GM23248 (cell line): ENCODE measurements at regions not wholly inside any gene's neighbourhood (a gene's known extent, or its start where the extent isn't known, plus 50 kb on each side); places are given as distances from the start of the nearest gene placed in this dataset.

Source experiments
- DNase-seq: peaks from one replicate; pipeline ENCODE4 v3.0.0-alpha.2; 2015
- H2AFZ ChIP-seq: fragments of 200-600 bp; sonication (generic); 2 replicates; pipeline ENCODE4 v1.6.1; 2016; ENCODE audit warnings: antibody characterized with exemption
- H3F3A ChIP-seq: fragments of 200-600 bp; sonication (generic); 2 replicates; pipeline ENCODE4 v1.6.1; 2016; ENCODE audit warnings: mild to moderate bottlenecking, antibody characterized with exemption, mixed run types; ENCODE audit not compliant: insufficient read depth
- H3K27ac ChIP-seq: fragments of 200-600 bp; sonication (generic); 2 replicates; pipeline ENCODE4 v1.5.1; 2016; ENCODE audit warnings: mild to moderate bottlenecking
- H3K27me3 ChIP-seq: fragments of 200-600 bp; sonication (generic); replicated peaks from 2 replicates; pipeline ENCODE4 v1.6.1; 2016; ENCODE audit warnings: mild to moderate bottlenecking; ENCODE audit not compliant: insufficient read depth
- H3K36me3 ChIP-seq: fragments of 200-600 bp; sonication (generic); 2 replicates; pipeline ENCODE4 v1.6.1; 2016; ENCODE audit warnings: low read depth, mild to moderate bottlenecking
- H3K4me1 ChIP-seq: fragments of 200-600 bp; sonication (generic); 2 replicates; pipeline ENCODE4 v1.6.1; 2016; ENCODE audit warnings: mild to moderate bottlenecking; ENCODE audit not compliant: insufficient read depth
- H3K4me2 ChIP-seq: fragments of 200-600 bp; sonication (generic); one replicate; pipeline ENCODE4 v1.6.1; 2016; ENCODE audit warnings: mild to moderate bottlenecking; ENCODE audit not compliant: unreplicated experiment
- H3K4me3 ChIP-seq: fragments of 200-600 bp; sonication (generic); 2 replicates; pipeline ENCODE4 v1.5.1; 2016; ENCODE audit warnings: mild to moderate bottlenecking
- H3K79me2 ChIP-seq: fragments of 200-600 bp; sonication (generic); 2 replicates; pipeline ENCODE4 v1.6.1; 2016; ENCODE audit warnings: mild to moderate bottlenecking; ENCODE audit not compliant: insufficient read depth
- H3K9ac ChIP-seq: fragments of 200-600 bp; sonication (generic); 2 replicates; pipeline ENCODE4 v1.6.1; 2016; ENCODE audit warnings: mild to moderate bottlenecking
- H3K9me2 ChIP-seq: fragments of 200-600 bp; sonication (generic); 2 replicates; pipeline ENCODE4 v1.6.1; 2016; ENCODE audit warnings: mixed run types, mild to moderate bottlenecking, moderate library complexity; ENCODE audit not compliant: insufficient read depth
- H3K9me3 ChIP-seq: fragments of 200-600 bp; sonication (generic); one replicate; pipeline ENCODE4 v1.6.1; 2017; ENCODE audit warnings: low read depth
- H4K20me1 ChIP-seq: fragments of 200-600 bp; sonication (generic); 2 replicates; pipeline ENCODE4 v1.6.0; 2016; ENCODE audit not compliant: insufficient read depth
- EZH2 ChIP-seq: fragments of 200-600 bp; sonication (generic); IDR thresholded peaks from 2 replicates; pipeline ENCODE4 v1.6.1; 2018; ENCODE audit warnings: antibody characterized with exemption, mild to moderate bottlenecking; ENCODE audit not compliant: insufficient read depth, poor library complexity, severe bottlenecking
- EZH2phosphoT487 ChIP-seq: fragments of 200-600 bp; sonication (generic); IDR thresholded peaks from 2 replicates; pipeline ENCODE4 v1.6.1; 2018; ENCODE audit warnings: antibody characterized with exemption, moderate library complexity, mild to moderate bottlenecking, low read depth; ENCODE audit not compliant: insufficient read depth
- WGBS, 2 experiments: methylation state at CpG; one replicate each; pipeline ENCODE4 v1.1.6; 2015 to 2017; ENCODE audit warnings: low lambda C conversion rate in 2 of 2, low coverage in 1 of 2; ENCODE audit errors: missing lambda C conversion rate in 2 of 2; 5-methylcytosine and 5-hydroxymethylcytosine counted together
- in situ Hi-C: fragments of 300-500 bp; cut with MboI; formaldehyde crosslinking; loops from 2 replicates; pipeline ENCODE4 v1.15.0; 2020

DNA sequence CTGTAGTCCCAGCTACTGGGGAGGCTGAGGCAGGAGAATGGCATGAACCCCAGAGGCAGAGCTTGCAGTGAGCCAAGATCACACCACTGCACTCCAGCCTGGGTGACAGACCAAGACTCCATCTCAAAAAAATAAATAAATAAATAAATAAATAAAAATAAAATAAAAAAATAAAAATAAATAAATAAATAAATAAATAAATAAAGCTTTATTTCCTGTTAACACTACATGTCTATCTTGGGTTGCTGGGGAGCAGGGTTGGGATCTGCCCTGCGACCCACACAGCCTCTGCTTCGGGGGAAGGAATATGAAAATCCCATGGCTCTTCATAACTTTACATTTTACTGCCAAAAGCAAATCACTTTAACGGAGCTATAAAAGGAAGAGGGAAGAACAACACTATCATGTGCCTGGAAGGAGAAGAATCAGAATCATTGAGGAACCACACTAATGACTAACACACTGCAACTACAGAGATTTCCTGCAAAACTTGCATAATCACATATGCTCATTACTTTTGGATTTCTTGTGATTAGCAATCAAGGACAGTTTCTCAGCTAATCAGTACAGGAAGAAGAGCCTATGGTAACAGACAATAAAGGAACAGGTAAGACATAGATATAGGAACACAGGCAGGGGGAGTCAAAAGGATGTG is 72.8 kb upstream of the CD55 start:
- Histone ChIP-seq H3K4me2 (no peak overlapping the region), H3K9me3 (no peaks in the 10 kb centered on the region), H3K4me3 (no peak overlapping the region), H3K79me2 (no peaks in the 10 kb centered on the region), H3F3A (no peaks in the 10 kb centered on the region), H2AFZ (no peak overlapping the region), H3K36me3 (no peaks in the 10 kb centered on the region), H3K27me3 (no peaks in the 10 kb centered on the region), H4K20me1 (no peaks in the 10 kb centered on the region), H3K27ac (no peak overlapping the region), H3K9ac (no peak overlapping the region), H3K9me2 (no peaks in the 10 kb centered on the region), H3K4me1 (peaks cover 3% of the 10 kb centered on the region; the same call in 1 of the 2 replicates)
- in situ Hi-C loops = no loop called here
- TF ChIP-seq EZH2 (no peak), EZH2phosphoT487 (no peak)
- DNase-seq = peak; percentile 32
- 4% methylated on average over 3 of the region's 3 CpGs for WGBS, 2 experiments

DNA sequence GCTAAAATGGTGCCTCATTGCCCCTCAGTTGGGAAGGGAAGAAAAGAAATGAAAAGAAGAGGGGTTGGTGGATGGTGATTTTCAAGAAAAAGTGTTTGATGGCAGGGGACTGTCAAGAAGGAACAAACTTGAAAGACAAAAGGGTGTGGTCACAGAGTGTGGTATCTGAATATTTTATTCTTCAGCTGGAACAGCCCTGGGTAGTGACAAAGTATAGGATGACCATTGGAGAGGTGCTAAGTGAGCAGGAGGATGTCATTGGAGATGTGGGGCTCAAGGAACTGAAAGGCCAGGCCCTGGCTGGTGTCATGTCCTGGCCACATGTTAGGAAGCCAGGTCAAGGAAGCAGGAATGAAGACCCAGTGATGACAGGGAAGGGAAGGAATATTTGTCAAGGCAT is 71.0 kb upstream of the CD55 start:
- Histone ChIP-seq H2AFZ (no peak overlapping the region), H3K4me3 (no peak overlapping the region), H3K4me2 (no peak overlapping the region), H3K79me2 (no peaks in the 10 kb centered on the region), H4K20me1 (no peaks in the 10 kb centered on the region), H3K27ac (no peak overlapping the region), H3F3A (no peaks in the 10 kb centered on the region), H3K9me2 (no peaks in the 10 kb centered on the region), H3K27me3 (no peaks in the 10 kb centered on the region), H3K9me3 (no peaks in the 10 kb centered on the region), H3K9ac (no peak overlapping the region), H3K4me1 (no peaks in the 10 kb centered on the region), H3K36me3 (no peaks in the 10 kb centered on the region)
- in situ Hi-C loops = loop anchor here (10.0 kb wide), 1 partner anchor 154 kb away; no protein-coding TSS in a partner anchor
- DNase-seq = no peak
- TF ChIP-seq EZH2 = no peak
- TF ChIP-seq EZH2phosphoT487 = no peak

DNA sequence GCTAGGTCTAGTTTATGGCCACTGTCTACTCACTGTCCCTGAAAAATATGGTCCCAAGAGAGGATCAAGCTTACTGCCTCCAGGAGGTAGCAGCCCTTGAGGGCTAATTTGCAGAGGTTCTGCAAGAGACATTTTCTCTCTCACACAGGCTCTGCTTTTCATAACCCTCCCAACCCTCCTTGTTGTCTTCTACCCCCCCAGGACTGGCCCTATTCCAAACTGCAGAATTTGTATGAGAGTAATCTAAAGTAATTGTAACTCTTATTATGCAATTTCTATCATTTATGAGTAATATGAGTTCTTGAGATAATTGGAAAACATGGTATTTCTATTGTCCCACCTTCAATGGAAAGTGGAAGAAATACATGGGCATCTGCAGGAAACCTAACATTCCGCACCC is 70.4 kb upstream of the CD55 start:
- H4K20me1 ChIP-seq = no peaks in the 10 kb centered on the region
- TF ChIP-seq EZH2 (no peak), EZH2phosphoT487 (no peak)
- in situ Hi-C loops = loop anchor here (10.0 kb wide), 1 partner anchor 154 kb away; no protein-coding TSS in a partner anchor
- H3K36me3 ChIP-seq = no peaks in the 10 kb centered on the region
- H3K79me2 ChIP-seq = no peaks in the 10 kb centered on the region
- no peaks in the 10 kb centered on the region for H3K9me2 ChIP-seq
- H3F3A ChIP-seq = no peaks in the 10 kb centered on the region
- H3K27ac ChIP-seq = no peak overlapping the region
- no peaks in the 10 kb centered on the region for H3K4me1 ChIP-seq
- H3K4me2 ChIP-seq = no peak overlapping the region
- no peak overlapping the region for H3K9ac ChIP-seq
- no peak for DNase-seq
- WGBS, 2 experiments = 93 to 100% methylated on average over 1 of the region's 1 CpG
- H2AFZ ChIP-seq = no peak overlapping the region
- H3K27me3 ChIP-seq = no peaks in the 10 kb centered on the region
- no peak overlapping the region for H3K4me3 ChIP-seq
- H3K9me3 ChIP-seq = no peaks in the 10 kb centered on the region

DNA sequence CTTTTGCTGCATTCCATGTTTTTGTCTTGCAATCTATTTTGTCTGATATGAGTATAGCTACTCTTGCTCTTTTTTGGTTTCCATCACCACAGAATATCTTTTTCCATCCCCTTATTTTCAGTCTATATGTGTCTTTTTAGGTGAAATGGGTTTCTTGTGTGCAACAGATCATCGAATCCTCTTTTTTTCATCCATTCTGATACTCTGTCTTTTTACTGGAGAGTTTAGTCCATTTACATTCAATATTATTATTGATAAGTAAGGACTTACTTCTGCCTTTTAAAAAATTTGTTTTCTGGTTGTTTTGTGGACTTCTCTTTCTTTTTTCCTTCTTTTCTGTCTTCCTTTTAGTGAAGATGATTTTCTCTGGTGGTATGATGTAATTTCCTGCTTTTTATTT is 64.6 kb upstream of the CD55 start:
- Histone ChIP-seq H2AFZ (no peak overlapping the region), H3K27ac (no peak overlapping the region), H3K4me2 (no peak overlapping the region), H3F3A (no peaks in the 10 kb centered on the region), H3K27me3 (no peaks in the 10 kb centered on the region), H3K4me1 (no peaks in the 10 kb centered on the region), H3K36me3 (no peaks in the 10 kb centered on the region), H3K9me2 (no peaks in the 10 kb centered on the region), H4K20me1 (no peaks in the 10 kb centered on the region), H3K9ac (no peak overlapping the region), H3K9me3 (no peaks in the 10 kb centered on the region), H3K4me3 (no peak overlapping the region), H3K79me2 (no peaks in the 10 kb centered on the region)
- in situ Hi-C loops = loop anchor here (10.0 kb wide), 1 partner anchor 148 kb away; no protein-coding TSS in a partner anchor
- WGBS, 2 experiments = 50 to 52% methylated on average over 1 of the region's 1 CpG
- TF ChIP-seq EZH2 (no peak), EZH2phosphoT487 (no peak)
- no peak for DNase-seq

DNA sequence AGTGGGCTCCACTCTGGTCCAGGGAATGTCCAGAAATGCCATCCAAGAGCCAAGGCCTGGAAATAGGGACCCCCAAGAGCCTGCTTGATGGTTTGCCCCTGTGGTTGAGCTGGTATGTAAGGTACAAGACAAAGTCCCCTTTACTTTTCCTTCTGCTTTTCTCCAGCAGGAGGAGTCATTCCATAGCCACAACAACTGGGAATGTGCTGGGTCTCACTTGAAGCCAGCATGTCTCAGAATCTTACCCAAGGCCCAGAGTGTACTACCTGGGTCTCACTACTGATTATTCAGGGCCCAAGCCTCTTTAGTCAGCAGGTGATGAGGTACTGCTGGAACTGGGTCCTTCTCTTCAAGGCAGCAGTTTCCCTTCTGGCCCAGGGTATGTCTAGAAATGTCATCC is 62.1 kb upstream of the CD55 start:
- no peak overlapping the region for H3K4me2 ChIP-seq
- H3K9ac ChIP-seq = no peak overlapping the region
- TF ChIP-seq EZH2phosphoT487 (no peak), EZH2 (no peak)
- H3K9me2 ChIP-seq = no peaks in the 10 kb centered on the region
- no peaks in the 10 kb centered on the region for H3K27me3 ChIP-seq
- H3K9me3 ChIP-seq = no peaks in the 10 kb centered on the region
- no peak overlapping the region for H2AFZ ChIP-seq
- H3K4me1 ChIP-seq = no peaks in the 10 kb centered on the region
- H3K36me3 ChIP-seq = no peaks in the 10 kb centered on the region
- in situ Hi-C loops = loop anchor here (10.0 kb wide), 1 partner anchor 145 kb away; no protein-coding TSS in a partner anchor
- H3K4me3 ChIP-seq = no peak overlapping the region
- no peak overlapping the region for H3K27ac ChIP-seq
- H4K20me1 ChIP-seq = no peaks in the 10 kb centered on the region
- no peaks in the 10 kb centered on the region for H3K79me2 ChIP-seq
- DNase-seq = peak; percentile 46
- H3F3A ChIP-seq = no peaks in the 10 kb centered on the region
